SK-N-SH treated with all-trans-retinoic acid at 6 μM for 48 hours (cell line): ENCODE measurements at regions not wholly inside any gene's neighbourhood (a gene's known extent, or its start where the extent isn't known, plus 50 kb on each side); places are given as distances from the start of the nearest gene placed in this dataset.

Experiments
- ARNTL ChIP-seq: fragments of 450-650 bp; formaldehyde crosslinking; IDR thresholded peaks from 2 replicates; pipeline ENCODE4 v1.5.0; 2020; ENCODE audit warnings: low read depth, mild to moderate bottlenecking, moderate library complexity, borderline replicate concordance
- PPARA ChIP-seq: fragments of 250-450 bp; sonication (Bioruptor Pico); IDR thresholded peaks from 2 replicates; pipeline ENCODE4 v1.5.0; 2020; ENCODE audit warnings: mild to moderate bottlenecking, borderline replicate concordance
- ZFP30 ChIP-seq: fragments of 450-650 bp; formaldehyde crosslinking; IDR thresholded peaks from 2 replicates; pipeline ENCODE4 v1.5.0; 2022; ENCODE audit warnings: mild to moderate bottlenecking, moderate library complexity
- ZNF8 ChIP-seq: fragments of 450-650 bp; formaldehyde crosslinking; IDR thresholded peaks from 2 replicates; pipeline ENCODE4 v1.5.0; 2020; ENCODE audit warnings: mild to moderate bottlenecking, moderate library complexity
- TF ChIP-seq, protein P1 (sequence below): fragments of 250-450 bp; sonication (Bioruptor Pico); IDR thresholded peaks from 2 replicates; pipeline ENCODE4 v1.5.0; 2020; ENCODE audit warnings: mild to moderate bottlenecking, moderate library complexity
- TF ChIP-seq, protein P2 (sequence below): fragments of 250-450 bp; sonication (Bioruptor Pico); IDR thresholded peaks from 2 replicates; pipeline ENCODE4 v1.8.0; 2020; ENCODE audit warnings: mild to moderate bottlenecking, moderate library complexity, borderline replicate concordance

DNA sequence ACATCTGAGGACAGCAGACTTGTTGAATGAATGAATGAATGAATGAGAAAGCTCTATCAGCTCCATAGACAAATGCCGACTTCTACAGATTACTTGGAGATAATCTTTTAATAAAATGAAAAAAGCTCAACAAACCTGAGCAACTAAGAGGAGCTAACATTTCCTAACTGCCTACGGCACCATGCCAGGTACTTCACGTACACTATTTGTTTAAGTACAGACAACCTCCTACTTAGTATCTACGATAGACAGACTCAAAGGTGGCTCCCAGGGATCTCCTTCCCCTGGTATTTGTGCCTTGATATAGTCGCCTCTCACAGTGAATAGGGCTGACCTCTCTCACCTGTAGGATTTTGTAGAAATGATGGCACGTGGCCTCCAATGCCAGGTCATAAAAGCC lies 412.2 kb upstream of the FAT1 start:
- TF ChIP-seq ZNF8 (no peak), ZFP30 (CRISPR knock-in tag) (no peak), ARNTL (CRISPR knock-in tag) (no peak), PPARA (CRISPR knock-in tag) (no peak)
- TF ChIP-seq, protein P1, sequence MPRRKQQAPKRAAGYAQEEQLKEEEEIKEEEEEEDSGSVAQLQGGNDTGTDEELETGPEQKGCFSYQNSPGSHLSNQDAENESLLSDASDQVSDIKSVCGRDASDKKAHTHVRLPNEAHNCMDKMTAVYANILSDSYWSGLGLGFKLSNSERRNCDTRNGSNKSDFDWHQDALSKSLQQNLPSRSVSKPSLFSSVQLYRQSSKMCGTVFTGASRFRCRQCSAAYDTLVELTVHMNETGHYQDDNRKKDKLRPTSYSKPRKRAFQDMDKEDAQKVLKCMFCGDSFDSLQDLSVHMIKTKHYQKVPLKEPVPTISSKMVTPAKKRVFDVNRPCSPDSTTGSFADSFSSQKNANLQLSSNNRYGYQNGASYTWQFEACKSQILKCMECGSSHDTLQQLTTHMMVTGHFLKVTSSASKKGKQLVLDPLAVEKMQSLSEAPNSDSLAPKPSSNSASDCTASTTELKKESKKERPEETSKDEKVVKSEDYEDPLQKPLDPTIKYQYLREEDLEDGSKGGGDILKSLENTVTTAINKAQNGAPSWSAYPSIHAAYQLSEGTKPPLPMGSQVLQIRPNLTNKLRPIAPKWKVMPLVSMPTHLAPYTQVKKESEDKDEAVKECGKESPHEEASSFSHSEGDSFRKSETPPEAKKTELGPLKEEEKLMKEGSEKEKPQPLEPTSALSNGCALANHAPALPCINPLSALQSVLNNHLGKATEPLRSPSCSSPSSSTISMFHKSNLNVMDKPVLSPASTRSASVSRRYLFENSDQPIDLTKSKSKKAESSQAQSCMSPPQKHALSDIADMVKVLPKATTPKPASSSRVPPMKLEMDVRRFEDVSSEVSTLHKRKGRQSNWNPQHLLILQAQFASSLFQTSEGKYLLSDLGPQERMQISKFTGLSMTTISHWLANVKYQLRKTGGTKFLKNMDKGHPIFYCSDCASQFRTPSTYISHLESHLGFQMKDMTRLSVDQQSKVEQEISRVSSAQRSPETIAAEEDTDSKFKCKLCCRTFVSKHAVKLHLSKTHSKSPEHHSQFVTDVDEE = no peak
- TF ChIP-seq, protein P2, sequence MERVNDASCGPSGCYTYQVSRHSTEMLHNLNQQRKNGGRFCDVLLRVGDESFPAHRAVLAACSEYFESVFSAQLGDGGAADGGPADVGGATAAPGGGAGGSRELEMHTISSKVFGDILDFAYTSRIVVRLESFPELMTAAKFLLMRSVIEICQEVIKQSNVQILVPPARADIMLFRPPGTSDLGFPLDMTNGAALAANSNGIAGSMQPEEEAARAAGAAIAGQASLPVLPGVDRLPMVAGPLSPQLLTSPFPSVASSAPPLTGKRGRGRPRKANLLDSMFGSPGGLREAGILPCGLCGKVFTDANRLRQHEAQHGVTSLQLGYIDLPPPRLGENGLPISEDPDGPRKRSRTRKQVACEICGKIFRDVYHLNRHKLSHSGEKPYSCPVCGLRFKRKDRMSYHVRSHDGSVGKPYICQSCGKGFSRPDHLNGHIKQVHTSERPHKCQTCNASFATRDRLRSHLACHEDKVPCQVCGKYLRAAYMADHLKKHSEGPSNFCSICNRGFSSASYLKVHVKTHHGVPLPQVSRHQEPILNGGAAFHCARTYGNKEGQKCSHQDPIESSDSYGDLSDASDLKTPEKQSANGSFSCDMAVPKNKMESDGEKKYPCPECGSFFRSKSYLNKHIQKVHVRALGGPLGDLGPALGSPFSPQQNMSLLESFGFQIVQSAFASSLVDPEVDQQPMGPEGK = no peak
